Transverse colon (tissue), 4 donors: ENCODE measurements at regions not wholly inside any gene's neighbourhood (a gene's known extent, or its start where the extent isn't known, plus 50 kb on each side); places are given as distances from the start of the nearest gene placed in this dataset.

Experiments used
- EP300 ChIP-seq: sonication (generic); formaldehyde crosslinking; IDR thresholded peaks from one replicate; pipeline ENCODE4 v1.6.1; 2017; ENCODE audit warnings: antibody characterized with exemption, low read depth
- POLR2AphosphoS5 ChIP-seq, 3 donors: sonication (generic); formaldehyde crosslinking; IDR thresholded peaks; one replicate each; pipeline ENCODE4 v1.6.1; 2016; ENCODE audit warnings: antibody characterized with exemption in 3 of 3
- TF ChIP-seq, protein P1 (sequence below), 5 experiments: fragments of 200-600 bp in 3 of 5; fragments of 450-650 bp in 2 of 5; sonication (generic) in 3 of 5; IDR thresholded peaks; 1 replicate in 2 of 5; 2 replicates in 3 of 5; pipeline ENCODE4 v1.5.1; 2016 to 2017; ENCODE audit warnings: antibody characterized with exemption in 5 of 5, inconsistent platforms in 3 of 5, mild to moderate bottlenecking in 2 of 5, moderate library complexity in 1 of 5

DNA sequence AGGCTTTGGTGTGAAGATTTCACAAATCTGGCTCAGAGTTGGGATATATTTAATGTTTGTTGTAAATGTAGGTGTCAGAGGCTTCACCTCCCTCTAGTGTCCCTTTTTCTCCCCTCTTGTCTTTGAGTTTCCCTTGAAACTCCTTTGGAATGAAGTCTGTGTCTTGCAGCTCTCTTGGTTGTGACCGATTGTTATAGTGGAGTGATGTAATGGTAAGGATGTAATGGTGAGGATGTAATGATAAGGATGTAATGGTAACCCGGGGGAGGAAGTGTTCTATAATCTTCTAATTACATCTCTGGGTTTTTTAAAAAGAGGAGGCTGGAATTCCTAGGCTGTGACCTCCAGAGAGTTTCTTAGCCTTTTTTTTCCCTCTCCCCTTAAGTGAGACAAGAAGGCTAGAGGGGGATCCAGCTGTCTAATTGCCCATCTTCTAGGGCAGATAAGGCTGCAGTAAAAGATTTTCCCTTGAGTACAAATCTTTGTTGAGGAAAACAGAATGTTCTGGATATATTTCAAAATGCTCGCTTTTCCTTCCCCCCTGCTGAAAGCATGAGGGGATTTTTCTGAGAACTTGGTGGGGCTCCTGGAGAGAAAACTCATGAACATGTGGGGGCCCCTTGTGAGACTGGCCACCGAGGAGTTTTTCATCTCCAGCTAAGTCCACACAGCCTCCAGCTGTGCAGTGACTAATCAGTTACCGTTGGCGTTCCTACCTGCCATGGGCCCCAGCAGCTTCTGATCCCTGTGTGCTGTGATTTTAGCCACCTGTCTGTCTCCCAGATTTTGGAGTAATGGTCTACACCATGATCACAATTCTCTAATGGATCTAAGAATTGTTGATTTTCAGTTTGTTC lies 156.7 kb upstream of the PMEPA1 start:
- TF ChIP-seq, protein P1, sequence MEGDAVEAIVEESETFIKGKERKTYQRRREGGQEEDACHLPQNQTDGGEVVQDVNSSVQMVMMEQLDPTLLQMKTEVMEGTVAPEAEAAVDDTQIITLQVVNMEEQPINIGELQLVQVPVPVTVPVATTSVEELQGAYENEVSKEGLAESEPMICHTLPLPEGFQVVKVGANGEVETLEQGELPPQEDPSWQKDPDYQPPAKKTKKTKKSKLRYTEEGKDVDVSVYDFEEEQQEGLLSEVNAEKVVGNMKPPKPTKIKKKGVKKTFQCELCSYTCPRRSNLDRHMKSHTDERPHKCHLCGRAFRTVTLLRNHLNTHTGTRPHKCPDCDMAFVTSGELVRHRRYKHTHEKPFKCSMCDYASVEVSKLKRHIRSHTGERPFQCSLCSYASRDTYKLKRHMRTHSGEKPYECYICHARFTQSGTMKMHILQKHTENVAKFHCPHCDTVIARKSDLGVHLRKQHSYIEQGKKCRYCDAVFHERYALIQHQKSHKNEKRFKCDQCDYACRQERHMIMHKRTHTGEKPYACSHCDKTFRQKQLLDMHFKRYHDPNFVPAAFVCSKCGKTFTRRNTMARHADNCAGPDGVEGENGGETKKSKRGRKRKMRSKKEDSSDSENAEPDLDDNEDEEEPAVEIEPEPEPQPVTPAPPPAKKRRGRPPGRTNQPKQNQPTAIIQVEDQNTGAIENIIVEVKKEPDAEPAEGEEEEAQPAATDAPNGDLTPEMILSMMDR (IDR thresholded peaks at IDR 0.05) = no peak
- no peak for TF ChIP-seq EP300
- no peak for TF ChIP-seq POLR2AphosphoS5 (IDR thresholded peaks at IDR 0.05)
